AG04449 (cell line): ENCODE measurements at regions not wholly inside any gene's neighbourhood (a gene's known extent, or its start where the extent isn't known, plus 50 kb on each side); places are given as distances from the start of the nearest gene placed in this dataset.

ENCODE experiments used
- CTCF ChIA-PET: fragments of 350-600 bp; formaldehyde crosslinking; extraction: SDS; loops from one replicate; lab custom pipeline; 2021; ENCODE audit warnings: antibody characterized with exemption; lab: Yijun Ruan, JAX
- POLR2A ChIA-PET: fragments of 400-600, 350-600 bp; formaldehyde crosslinking; extraction: SDS; loops from one replicate; lab custom pipeline; 2020; ENCODE audit warnings: antibody characterized with exemption, inconsistent platforms; lab: Yijun Ruan, JAX
- DNase-seq: peaks from one replicate; pipeline ENCODE4 v3.0.0-alpha.2; 2010; ENCODE audit warnings: low read depth, low spot score
- H3K4me3 ChIP-seq: 2 replicates; pipeline ENCODE4 v1.5.1; 2011; ENCODE audit warnings: low read depth, mild to moderate bottlenecking, control low read depth, low read length
- CTCF ChIP-seq: IDR thresholded peaks from one replicate; pipeline ENCODE4 v1.5.1; 2011; ENCODE audit warnings: mild to moderate bottlenecking, moderate library complexity, low read length, control low read depth, inconsistent platforms; ENCODE audit not compliant: insufficient read depth; ENCODE audit errors: missing control alignments

- TF ChIP-seq CTCF = no peak
- CTCF ChIA-PET = no interaction called here
- POLR2A ChIA-PET = no interaction called here
- DNase-seq = no peak
- H3K4me3 ChIP-seq = no peak overlapping the region
These were observed 198.4 kb upstream of the NRP1 start for GRCh38 chr10:33532901-33533300.

- no peak overlapping the region for H3K4me3 ChIP-seq
- no peak for TF ChIP-seq CTCF
- no peak for DNase-seq
- POLR2A ChIA-PET = no interaction called here
- CTCF ChIA-PET = no interaction called here
These were observed 194.8 kb upstream of the NRP1 start for GRCh38 chr10:33529234-33529633.

GRCh38 chr10:33524966-33525365, 190.5 kb upstream of the NRP1 start:
- DNase-seq = peak; percentile 53
- ChIA-PET POLR2A (no interaction called here), CTCF (interaction anchor here (1.2 kb wide), 1 partner anchor 10 kb away, joined by 3 read pairs; no protein-coding TSS in a partner anchor)
- no peak for TF ChIP-seq CTCF
- H3K4me3 ChIP-seq = no peak overlapping the region

GRCh38 chr10:33524041-33524440, 189.6 kb upstream of the NRP1 start:
- no peak overlapping the region for H3K4me3 ChIP-seq
- ChIA-PET CTCF (no interaction called here), POLR2A (no interaction called here)
- DNase-seq = no peak
- no peak for TF ChIP-seq CTCF

- DNase-seq = no peak
- ChIA-PET CTCF (interaction anchor here (1.5 kb wide), 1 partner anchor 12 kb away, joined by 4 read pairs; no protein-coding TSS in a partner anchor), POLR2A (no interaction called here)
- H3K4me3 ChIP-seq = no peak overlapping the region
- TF ChIP-seq CTCF = no peak
These were observed 188.8 kb upstream of the NRP1 start for GRCh38 chr10:33523236-33523792.

GRCh38 chr10:33521904-33522303, 187.4 kb upstream of the NRP1 start:
- DNase-seq = no peak
- CTCF ChIA-PET = interaction anchor here (1.5 kb wide), 1 partner anchor 14 kb away, joined by 4 read pairs; no protein-coding TSS in a partner anchor
- H3K4me3 ChIP-seq = no peak overlapping the region
- TF ChIP-seq CTCF = no peak
- POLR2A ChIA-PET = no interaction called here
